Caco-2 (cell line): ENCODE measurements at regions not wholly inside any gene's neighbourhood (a gene's known extent, or its start where the extent isn't known, plus 50 kb on each side); places are given as distances from the start of the nearest gene placed in this dataset.

ENCODE experiments used
- BruUV-seq: library from RNA; stranded (reverse); fragments of 400-500 nt; replicated peaks from 2 replicates; lab custom pipeline; 2021; lab: Mats Ljungman, UMichigan
- CTCF ChIA-PET: fragments of 300-600 bp; sonication (Branson Sonifier 250); formaldehyde crosslinking; loops from one replicate; lab custom pipeline; 2022; ENCODE audit warnings: antibody characterized with exemption; lab: Charles Lee
- POLR2A ChIA-PET: fragments of 300-600 bp; sonication (Branson Sonifier 250); formaldehyde crosslinking; loops from one replicate; lab custom pipeline; 2022; ENCODE audit warnings: antibody characterized with exemption; lab: Charles Lee
- DNase-seq, 2 experiments: peaks; one replicate each; pipeline versions ENCODE4 v3.0.0 to v3.0.0-alpha.2; 2020 to 2022
- H3K27me3 ChIP-seq: replicated peaks from 2 replicates; pipeline ENCODE4 v1.6.0; 2011; ENCODE audit warnings: low read length; ENCODE audit not compliant: control insufficient read depth, insufficient read depth
- H3K36me3 ChIP-seq: 2 replicates; pipeline ENCODE4 v1.5.1; 2011; ENCODE audit warnings: low read length; ENCODE audit not compliant: control insufficient read depth, insufficient read depth
- H3K4me1 ChIP-seq: fragments of 250-450 bp; sonication (Bioruptor Pico); 2 replicates; pipeline ENCODE4 v1.5.1; 2020; ENCODE audit warnings: mild to moderate bottlenecking
- H3K4me3 ChIP-seq: 2 replicates; pipeline ENCODE4 v1.5.1; 2011; ENCODE audit warnings: low read depth, mild to moderate bottlenecking, control low read depth, low read length
- H3K9me3 ChIP-seq: fragments of 250-450 bp; sonication (Bioruptor Pico); 2 replicates; pipeline ENCODE4 v1.5.1; 2020; ENCODE audit warnings: mild to moderate bottlenecking, moderate library complexity
- H3K27ac Mint-ChIP-seq: one replicate; pipeline ENCODE4 v1.8.0; 2022; ENCODE audit warnings: mixed read lengths; ENCODE audit not compliant: unreplicated experiment
- H3K27me3 Mint-ChIP-seq: one replicate; pipeline ENCODE4 v1.8.0; 2022; ENCODE audit warnings: mixed read lengths; ENCODE audit not compliant: insufficient read depth, unreplicated experiment
- H3K36me3 Mint-ChIP-seq: one replicate; pipeline ENCODE4 v1.8.0; 2022; ENCODE audit warnings: mild to moderate bottlenecking, mixed read lengths; ENCODE audit not compliant: insufficient read depth, unreplicated experiment
- H3K4me1 Mint-ChIP-seq: one replicate; pipeline ENCODE4 v1.8.0; 2022; ENCODE audit warnings: low read depth, mixed read lengths; ENCODE audit not compliant: unreplicated experiment
- H3K4me3 Mint-ChIP-seq: one replicate; pipeline ENCODE4 v1.8.0; 2022; ENCODE audit warnings: mild to moderate bottlenecking, moderate library complexity, mixed read lengths; ENCODE audit not compliant: unreplicated experiment
- H3K9me3 Mint-ChIP-seq: one replicate; pipeline ENCODE4 v1.8.0; 2022; ENCODE audit warnings: mixed read lengths; ENCODE audit not compliant: unreplicated experiment
- CTCF ChIP-seq, 2 experiments: fragments of 200-600 bp in 1 of 2; IDR thresholded peaks; 1 replicate in 1 of 2; 2 replicates in 1 of 2; pipeline versions ENCODE4 v1.5.1 to v1.8.0; 2011 to 2022; ENCODE audit warnings: antibody characterized with exemption in 1 of 2, control low read depth in 1 of 2, inconsistent platforms in 1 of 2, low read depth in 1 of 2, low read length in 1 of 2, mild to moderate bottlenecking in 1 of 2, moderate library complexity in 1 of 2; ENCODE audit not compliant: insufficient read depth in 1 of 2, severe bottlenecking in 1 of 2, unreplicated experiment in 1 of 2
- intact Hi-C: fragments of 100-400 bp; cut with micrococcal nuclease; formaldehyde crosslinking; loops from one replicate; pipeline ENCODE4 v1.10.0; 2022; ENCODE audit not compliant: unreplicated experiment

- ChIA-PET CTCF (no interaction called here), POLR2A (no interaction called here)
- Histone ChIP-seq H3K36me3 (no peaks in the 10 kb centered on the region), H3K27me3 (no peaks in the 10 kb centered on the region), H3K4me3 (no peak overlapping the region), H3K4me1 (no peaks in the 10 kb centered on the region), H3K9me3 (no peaks in the 10 kb centered on the region)
- H3K4me3 Mint-ChIP-seq: no peak overlapping the region
- no peak for TF ChIP-seq CTCF (IDR thresholded peaks at IDR 0.05; ENCODE audit: insufficient read depth in 1 of 2, low read depth in 1 of 2, low read length in 1 of 2, severe bottlenecking in 1 of 2, unreplicated experiment in 1 of 2)
- H3K36me3 Mint-ChIP-seq: no peaks in the 10 kb centered on the region
- BruUV-seq: no TSS peak
- H3K9me3 Mint-ChIP-seq: no peaks in the 10 kb centered on the region
- intact Hi-C loops: no loop called here
- H3K4me1 Mint-ChIP-seq: no peaks in the 10 kb centered on the region
- no peak overlapping the region for H3K27ac Mint-ChIP-seq
- DNase-seq: no peak
- peaks cover 12% of the 10 kb centered on the region for H3K27me3 Mint-ChIP-seq
Observed at GRCh38 chr1:57833296-57833695, 409.4 kb upstream of the DAB1 start.

- H3K27ac Mint-ChIP-seq: no peak overlapping the region
- intact Hi-C loops: no loop called here
- CTCF ChIA-PET: interaction anchor here (0.6 kb wide), 1 partner anchor 180 kb away, joined by 3 read pairs; no protein-coding TSS in a partner anchor
Observed at GRCh38 chr1:57832612-57833011, 408.8 kb upstream of the DAB1 start.

GRCh38 chr1:57831624-57832023, 407.8 kb upstream of the DAB1 start:
- intact Hi-C loops: no loop called here
- no peaks in the 10 kb centered on the region for H3K4me1 ChIP-seq
- CTCF ChIA-PET: no interaction called here
- no peak for DNase-seq
- no TSS peak for BruUV-seq
- POLR2A ChIA-PET: no interaction called here
- H3K4me3 ChIP-seq: no peak overlapping the region
- H3K27me3 Mint-ChIP-seq: peaks cover 5% of the 10 kb centered on the region
- no peaks in the 10 kb centered on the region for H3K36me3 ChIP-seq
- no peak overlapping the region for H3K27ac Mint-ChIP-seq
- no peaks in the 10 kb centered on the region for H3K4me1 Mint-ChIP-seq
- H3K9me3 Mint-ChIP-seq: no peaks in the 10 kb centered on the region
- H3K4me3 Mint-ChIP-seq: no peak overlapping the region
- H3K9me3 ChIP-seq: no peaks in the 10 kb centered on the region
- no peak for TF ChIP-seq CTCF (IDR thresholded peaks at IDR 0.05; ENCODE audit: insufficient read depth in 1 of 2, low read depth in 1 of 2, low read length in 1 of 2, severe bottlenecking in 1 of 2, unreplicated experiment in 1 of 2)
- H3K36me3 Mint-ChIP-seq: no peaks in the 10 kb centered on the region
- no peaks in the 10 kb centered on the region for H3K27me3 ChIP-seq

More at GRCh38 chr1:57832612-57833011, 408.8 kb upstream of the DAB1 start:
- Mint-ChIP-seq H3K4me1 (no peaks in the 10 kb centered on the region), H3K4me3 (no peak overlapping the region), H3K36me3 (no peaks in the 10 kb centered on the region), H3K27me3 (peaks cover 12% of the 10 kb centered on the region), H3K9me3 (no peaks in the 10 kb centered on the region)
- no TSS peak for BruUV-seq
- POLR2A ChIA-PET: no interaction called here
- no peaks in the 10 kb centered on the region for H3K36me3 ChIP-seq
- no peaks in the 10 kb centered on the region for H3K4me1 ChIP-seq
- H3K4me3 ChIP-seq: no peak overlapping the region
- DNase-seq: no peak
- H3K9me3 ChIP-seq: no peaks in the 10 kb centered on the region
- no peak for TF ChIP-seq CTCF (IDR thresholded peaks at IDR 0.05; ENCODE audit: insufficient read depth in 1 of 2, low read depth in 1 of 2, low read length in 1 of 2, severe bottlenecking in 1 of 2, unreplicated experiment in 1 of 2)
- no peaks in the 10 kb centered on the region for H3K27me3 ChIP-seq
